CD4-positive, alpha-beta T cell (primary cell): ENCODE measurements at regions not wholly inside any gene's neighbourhood (a gene's known extent, or its start where the extent isn't known, plus 50 kb on each side); places are given as distances from the start of the nearest gene placed in this dataset.

ENCODE experiments used
- ATAC-seq: fragments of 200-7000 bp; cut with Tn5 transposase; one replicate; pipeline ENCODE4 v1.10.0; 2022; ENCODE audit warnings: mild to moderate bottlenecking; ENCODE audit not compliant: poor library complexity
- CTCF ChIA-PET: fragments of 350-600 bp; sonication (Branson Sonifier 250); formaldehyde crosslinking; loops from one replicate; lab custom pipeline; 2021; ENCODE audit warnings: antibody characterized with exemption, inconsistent platforms; lab: Charles Lee
- POLR2A ChIA-PET: fragments of 350-600 bp; sonication (Branson Sonifier 250); formaldehyde crosslinking; loops from one replicate; lab custom pipeline; 2021; ENCODE audit warnings: antibody characterized with exemption, inconsistent platforms; lab: Charles Lee
- DNase-seq, 14 experiments: peaks; one replicate each; pipeline ENCODE4 v3.0.0-alpha.2; 2013 to 2020; ENCODE audit warnings: mixed read lengths in 2 of 14
- H3K27ac ChIP-seq, 2 donors: one replicate each; pipeline versions ENCODE4 v1.5.1 to v1.7.0; 2013; ENCODE audit warnings: low read length in 2 of 2, low read depth in 1 of 2, mild to moderate bottlenecking in 1 of 2
- H3K27me3 ChIP-seq, 2 experiments: 1 replicate in 1 of 2; 2 replicates in 1 of 2; pipeline versions ENCODE4 v1.6.1 to v1.7.0; 2013; ENCODE audit warnings: low read length in 2 of 2, control low read depth in 1 of 2, mild to moderate bottlenecking in 1 of 2, moderate library complexity in 1 of 2; ENCODE audit not compliant: insufficient read depth in 2 of 2, control insufficient read depth in 1 of 2
- H3K36me3 ChIP-seq: one replicate; pipeline ENCODE4 v1.6.1; 2013; ENCODE audit warnings: low read length, control low read depth; ENCODE audit not compliant: insufficient read depth
- H3K4me1 ChIP-seq: one replicate; pipeline ENCODE4 v1.6.1; 2013; ENCODE audit warnings: low read length, control low read depth; ENCODE audit not compliant: insufficient read depth
- H3K4me3 ChIP-seq: one replicate; pipeline ENCODE4 v1.5.1; 2013; ENCODE audit warnings: mild to moderate bottlenecking, low read length, moderate library complexity
- H3K9me3 ChIP-seq, 2 experiments: 1 replicate in 1 of 2; 2 replicates in 1 of 2; pipeline versions ENCODE4 v1.6.1 to v1.7.0; 2013; ENCODE audit warnings: low read length in 2 of 2, mild to moderate bottlenecking in 2 of 2, control low read depth in 1 of 2, moderate library complexity in 1 of 2; ENCODE audit not compliant: control insufficient read depth in 1 of 2, insufficient read depth in 1 of 2
- H3K27ac Mint-ChIP-seq: one replicate; pipeline ENCODE4 v1.8.0; 2020; ENCODE audit warnings: mixed read lengths
- H3K27me3 Mint-ChIP-seq: one replicate; pipeline ENCODE4 v1.8.0; 2021; ENCODE audit warnings: mixed read lengths
- H3K36me3 Mint-ChIP-seq: one replicate; pipeline ENCODE4 v1.8.0; 2021; ENCODE audit warnings: low read depth, mixed read lengths
- H3K4me1 Mint-ChIP-seq: one replicate; pipeline ENCODE4 v1.8.0; 2021; ENCODE audit warnings: low read depth, mixed read lengths
- H3K4me3 Mint-ChIP-seq: one replicate; pipeline ENCODE4 v1.8.0; 2020; ENCODE audit warnings: mild to moderate bottlenecking, mixed read lengths
- H3K9me3 Mint-ChIP-seq: one replicate; pipeline ENCODE4 v1.8.0; 2020; ENCODE audit warnings: mixed read lengths
- intact Hi-C, 2 experiments: fragments of 100-400 bp; cut with DNase I in 1 of 2; cut with micrococcal nuclease in 1 of 2; formaldehyde crosslinking; loops; one replicate each; pipeline versions ENCODE4 v1.15.1 to v1.9.0; 2023 to 2025; cut with DNase I, micrococcal nuclease
- TF ChIP-seq, protein P1 (sequence below): fragments of 200-600 bp; IDR thresholded peaks from one replicate; pipeline ENCODE4 v1.8.0; 2022; ENCODE audit warnings: antibody characterized with exemption, mild to moderate bottlenecking

DNA sequence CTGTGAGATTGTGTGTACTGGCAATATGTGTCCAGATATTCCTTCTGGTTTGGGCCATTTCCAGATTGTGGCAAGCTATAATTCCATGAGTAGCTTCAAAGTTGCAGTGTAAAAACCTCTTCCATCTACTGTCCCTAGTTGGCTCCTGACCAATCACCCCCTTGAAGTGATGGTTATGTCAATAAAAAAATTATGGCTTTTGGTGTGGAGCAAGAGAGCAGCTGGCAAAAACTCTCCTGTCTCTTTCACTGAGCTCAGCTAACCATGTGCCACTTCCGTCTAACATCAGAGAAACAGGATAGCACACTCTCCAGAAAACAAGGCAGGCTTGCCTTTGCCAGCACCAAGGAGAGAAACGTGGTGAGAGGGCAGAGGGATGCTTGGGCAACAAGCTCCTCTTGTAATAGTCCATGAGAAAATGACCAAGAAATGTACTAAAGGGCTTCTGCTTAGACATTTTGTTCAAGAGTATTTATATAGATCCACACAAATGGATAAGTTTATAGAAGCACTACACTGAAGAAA is 914.4 kb upstream of the SEMA6A start:
- Histone ChIP-seq H3K9me3 (peaks cover 0 to 4% of the 10 kb centered on the region in 2 experiments), H3K4me3 (no peak overlapping the region), H3K27me3 (no peaks in the 10 kb centered on the region), H3K4me1 (no peaks in the 10 kb centered on the region), H3K27ac (no peak overlapping the region), H3K36me3 (no peaks in the 10 kb centered on the region)
- H3K9me3 Mint-ChIP-seq, result peaks cover 2% of the 10 kb centered on the region
- TF ChIP-seq, protein P1, sequence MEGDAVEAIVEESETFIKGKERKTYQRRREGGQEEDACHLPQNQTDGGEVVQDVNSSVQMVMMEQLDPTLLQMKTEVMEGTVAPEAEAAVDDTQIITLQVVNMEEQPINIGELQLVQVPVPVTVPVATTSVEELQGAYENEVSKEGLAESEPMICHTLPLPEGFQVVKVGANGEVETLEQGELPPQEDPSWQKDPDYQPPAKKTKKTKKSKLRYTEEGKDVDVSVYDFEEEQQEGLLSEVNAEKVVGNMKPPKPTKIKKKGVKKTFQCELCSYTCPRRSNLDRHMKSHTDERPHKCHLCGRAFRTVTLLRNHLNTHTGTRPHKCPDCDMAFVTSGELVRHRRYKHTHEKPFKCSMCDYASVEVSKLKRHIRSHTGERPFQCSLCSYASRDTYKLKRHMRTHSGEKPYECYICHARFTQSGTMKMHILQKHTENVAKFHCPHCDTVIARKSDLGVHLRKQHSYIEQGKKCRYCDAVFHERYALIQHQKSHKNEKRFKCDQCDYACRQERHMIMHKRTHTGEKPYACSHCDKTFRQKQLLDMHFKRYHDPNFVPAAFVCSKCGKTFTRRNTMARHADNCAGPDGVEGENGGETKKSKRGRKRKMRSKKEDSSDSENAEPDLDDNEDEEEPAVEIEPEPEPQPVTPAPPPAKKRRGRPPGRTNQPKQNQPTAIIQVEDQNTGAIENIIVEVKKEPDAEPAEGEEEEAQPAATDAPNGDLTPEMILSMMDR, result no peak
- no peak overlapping the region for H3K4me3 Mint-ChIP-seq
- H3K4me1 Mint-ChIP-seq, result no peaks in the 10 kb centered on the region
- H3K27me3 Mint-ChIP-seq, result no peaks in the 10 kb centered on the region
- ChIA-PET POLR2A (no interaction called here), CTCF (no interaction called here)
- no peak overlapping the region for H3K27ac Mint-ChIP-seq
- ATAC-seq (no peak), DNase-seq (no peak)
- no peaks in the 10 kb centered on the region for H3K36me3 Mint-ChIP-seq
- intact Hi-C loops, result no loop called here

DNA sequence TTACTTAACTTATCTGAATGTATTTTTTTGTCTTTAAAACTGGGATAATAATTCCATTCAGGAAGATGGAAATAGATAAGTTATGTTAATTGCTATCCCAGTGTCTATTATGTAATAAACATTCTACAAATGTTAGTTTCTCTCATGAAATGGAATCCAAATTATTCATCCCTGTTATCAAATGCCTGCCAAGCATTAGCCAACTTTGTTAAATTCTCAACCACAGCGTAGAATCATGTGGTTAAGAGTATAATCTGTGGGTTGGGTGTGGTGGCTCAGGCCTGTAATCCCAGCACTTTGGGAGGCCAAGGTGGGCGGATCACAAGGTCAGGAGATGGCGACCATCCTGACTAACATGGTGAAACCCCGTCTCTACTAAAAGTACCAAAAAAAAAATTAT is 912.9 kb upstream of the SEMA6A start:
- TF ChIP-seq, protein P1, result no peak
- Histone ChIP-seq H3K4me3 (no peak overlapping the region), H3K4me1 (no peaks in the 10 kb centered on the region), H3K36me3 (no peaks in the 10 kb centered on the region), H3K27ac (no peak overlapping the region), H3K27me3 (no peaks in the 10 kb centered on the region), H3K9me3 (peaks cover 0 to 4% of the 10 kb centered on the region in 2 experiments)
- Mint-ChIP-seq H3K9me3 (peaks cover 2% of the 10 kb centered on the region), H3K4me3 (no peak overlapping the region), H3K27me3 (no peaks in the 10 kb centered on the region), H3K27ac (no peak overlapping the region), H3K36me3 (no peaks in the 10 kb centered on the region), H3K4me1 (no peaks in the 10 kb centered on the region)
- DNase-seq (no peak), ATAC-seq (no peak)
- POLR2A ChIA-PET, result no interaction called here
- intact Hi-C loops, result no loop called here
- CTCF ChIA-PET, result no interaction called here

DNA sequence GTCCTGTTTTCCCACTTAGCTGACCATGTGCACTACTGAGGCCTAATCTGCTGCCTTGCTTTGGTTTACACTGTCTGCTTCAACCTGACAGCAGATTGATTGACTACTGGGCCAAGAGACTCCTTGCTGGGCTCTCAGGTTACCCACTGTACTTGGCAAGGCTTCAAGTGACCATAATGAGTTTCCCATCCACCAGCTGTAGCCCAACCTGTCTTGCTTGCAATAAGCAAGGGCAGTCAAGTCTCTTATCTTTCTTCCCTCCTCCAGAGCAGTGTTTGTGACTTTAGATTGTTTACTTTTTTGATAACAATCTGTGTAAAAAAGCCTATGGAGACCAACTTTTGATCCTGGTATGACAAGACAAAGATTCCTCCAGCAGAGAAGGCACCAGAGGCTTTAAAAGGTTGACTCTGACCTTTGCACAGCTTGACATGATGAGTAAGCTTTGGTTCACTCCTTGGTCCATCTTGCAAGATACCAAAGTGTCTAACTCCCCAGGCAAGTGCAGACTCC is 912.3 kb upstream of the SEMA6A start:
- peaks cover 0 to 4% of the 10 kb centered on the region in 2 experiments for H3K9me3 ChIP-seq
- H3K9me3 Mint-ChIP-seq, result peaks cover 2% of the 10 kb centered on the region

More for the DNA sequence above, 912.3 kb upstream of the SEMA6A start:
- no peaks in the 10 kb centered on the region for H3K4me1 ChIP-seq
- no peak overlapping the region for H3K27ac ChIP-seq
- ATAC-seq (no peak), DNase-seq (no peak)
- intact Hi-C loops, result no loop called here
- H3K27me3 ChIP-seq, result no peaks in the 10 kb centered on the region
- ChIA-PET POLR2A (no interaction called here), CTCF (no interaction called here)
- Mint-ChIP-seq H3K36me3 (no peaks in the 10 kb centered on the region), H3K4me1 (no peaks in the 10 kb centered on the region), H3K4me3 (no peak overlapping the region), H3K27ac (no peak overlapping the region), H3K27me3 (no peaks in the 10 kb centered on the region)
- H3K36me3 ChIP-seq, result no peaks in the 10 kb centered on the region
- TF ChIP-seq, protein P1, result no peak
- H3K4me3 ChIP-seq, result no peak overlapping the region
